H9 (cell line): ENCODE measurements at regions not wholly inside any gene's neighbourhood (a gene's known extent, or its start where the extent isn't known, plus 50 kb on each side); places are given as distances from the start of the nearest gene placed in this dataset.

Experiments used
- DNase-seq: peaks from one replicate; pipeline ENCODE4 v3.0.0-alpha.2; 2017
- H2AFZ ChIP-seq: one replicate; pipeline ENCODE4 v1.6.1; 2013; ENCODE audit warnings: mild to moderate bottlenecking, low read length, control low read depth, moderate library complexity
- H2AK5ac ChIP-seq: 2 replicates; pipeline ENCODE4 v1.6.1; 2013; ENCODE audit warnings: low read length, control low read depth, mixed read lengths; ENCODE audit not compliant: insufficient read length
- H2BK120ac ChIP-seq: one replicate; pipeline ENCODE4 v1.6.1; 2013; ENCODE audit warnings: low read depth, mild to moderate bottlenecking, low read length, control low read depth, inconsistent platforms; ENCODE audit not compliant: poor library complexity, severe bottlenecking
- H2BK12ac ChIP-seq: 2 replicates; pipeline ENCODE4 v1.6.1; 2013; ENCODE audit warnings: low read length, control low read depth, mixed read lengths, low read depth; ENCODE audit not compliant: insufficient read length
- H2BK15ac ChIP-seq: 2 replicates; pipeline ENCODE4 v1.6.1; 2013; ENCODE audit warnings: low read depth, low read length, control low read depth
- H2BK20ac ChIP-seq: one replicate; pipeline ENCODE4 v1.6.1; 2013; ENCODE audit warnings: low read depth, mild to moderate bottlenecking, low read length, control low read depth, inconsistent platforms; ENCODE audit not compliant: poor library complexity, severe bottlenecking
- H2BK5ac ChIP-seq: 2 replicates; pipeline ENCODE4 v1.6.1; 2013; ENCODE audit warnings: low read length, control low read depth, mixed read lengths; ENCODE audit not compliant: insufficient read length
- H3K14ac ChIP-seq: 2 replicates; pipeline ENCODE4 v1.6.1; 2013; ENCODE audit warnings: low read length, control low read depth; ENCODE audit not compliant: insufficient read depth
- H3K18ac ChIP-seq: 2 replicates; pipeline ENCODE4 v1.6.1; 2013; ENCODE audit warnings: low read depth, mild to moderate bottlenecking, mixed read lengths, low read length, control low read depth; ENCODE audit not compliant: insufficient read length
- H3K23ac ChIP-seq: 2 replicates; pipeline ENCODE4 v1.6.1; 2013; ENCODE audit warnings: low read length, control low read depth, mixed read lengths, low read depth; ENCODE audit not compliant: insufficient read length
- H3K23me2 ChIP-seq: 2 replicates; pipeline ENCODE4 v1.6.1; 2013; ENCODE audit warnings: low read depth, mild to moderate bottlenecking, mixed read lengths, low read length, control low read depth; ENCODE audit not compliant: insufficient read length, poor library complexity, severe bottlenecking
- H3K27ac ChIP-seq: 2 replicates; pipeline ENCODE4 v1.5.1; 2013; ENCODE audit warnings: low read length, control low read depth, mixed read lengths, low read depth; ENCODE audit not compliant: insufficient read length
- H3K27me3 ChIP-seq: 2 replicates; pipeline ENCODE4 v1.6.1; 2013; ENCODE audit warnings: low read length, control low read depth, inconsistent platforms; ENCODE audit not compliant: insufficient read depth
- H3K4ac ChIP-seq: 2 replicates; pipeline ENCODE4 v1.6.1; 2013; ENCODE audit warnings: low read depth, mild to moderate bottlenecking, control low read depth, inconsistent platforms, low read length, moderate library complexity
- H3K4me1 ChIP-seq: 2 replicates; pipeline ENCODE4 v1.6.1; 2013; ENCODE audit warnings: low read length, control low read depth, inconsistent platforms; ENCODE audit not compliant: insufficient read depth
- H3K4me2 ChIP-seq: 2 replicates; pipeline ENCODE4 v1.6.1; 2013; ENCODE audit warnings: low read length, control low read depth, mixed read lengths; ENCODE audit not compliant: insufficient read length, insufficient read depth
- H3K56ac ChIP-seq: 2 replicates; pipeline ENCODE4 v1.6.1; 2013; ENCODE audit warnings: low read depth, mild to moderate bottlenecking, mixed read lengths, low read length, control low read depth; ENCODE audit not compliant: insufficient read length
- H3K79me1 ChIP-seq: 2 replicates; pipeline ENCODE4 v1.6.1; 2013; ENCODE audit warnings: low read depth, mild to moderate bottlenecking, moderate library complexity, low read length, control low read depth, inconsistent platforms; ENCODE audit not compliant: insufficient read depth, poor library complexity, severe bottlenecking
- H3K79me2 ChIP-seq: 2 replicates; pipeline ENCODE4 v1.6.1; 2013; ENCODE audit warnings: low read length, control low read depth, inconsistent platforms; ENCODE audit not compliant: insufficient read depth
- H3K9ac ChIP-seq: 2 replicates; pipeline ENCODE4 v1.6.1; 2013; ENCODE audit warnings: low read length, control low read depth, mixed read lengths; ENCODE audit not compliant: insufficient read length; ENCODE audit errors: extremely low read depth
- H3K9me3 ChIP-seq: one replicate; pipeline ENCODE4 v1.6.1; 2013; ENCODE audit warnings: low read depth, low read length, inconsistent platforms; ENCODE audit not compliant: control insufficient read depth
- H3T11ph ChIP-seq: one replicate; pipeline ENCODE4 v1.6.1; 2013; ENCODE audit warnings: mild to moderate bottlenecking, low read length, control low read depth, inconsistent platforms
- H4K20me1 ChIP-seq: one replicate; pipeline ENCODE4 v1.6.1; 2013; ENCODE audit not compliant: control insufficient read depth, insufficient read length, insufficient read depth
- H4K5ac ChIP-seq: 2 replicates; pipeline ENCODE4 v1.6.1; 2013; ENCODE audit warnings: low read depth, mild to moderate bottlenecking, mixed read lengths, low read length, control low read depth; ENCODE audit not compliant: insufficient read length
- H4K8ac ChIP-seq: replicated peaks from 2 replicates; pipeline ENCODE4 v1.6.1; 2013; ENCODE audit warnings: low read length, control low read depth, mixed read lengths, low read depth; ENCODE audit not compliant: insufficient read length
- H4K91ac ChIP-seq: 2 replicates; pipeline ENCODE4 v1.6.1; 2013; ENCODE audit warnings: low read depth, mild to moderate bottlenecking, moderate library complexity, mixed read lengths, low read length, control low read depth; ENCODE audit not compliant: insufficient read length
- H3K27ac Mint-ChIP-seq, 3 experiments: 2 replicates in 2 of 3; 3 replicates in 1 of 3; pipeline ENCODE4 v1.8.0; 2020 to 2021; ENCODE audit warnings: mixed read lengths in 3 of 3, mild to moderate bottlenecking in 1 of 3, moderate library complexity in 1 of 3
- H3K27me3 Mint-ChIP-seq: 2 replicates; pipeline ENCODE4 v1.8.0; 2021; ENCODE audit warnings: low read depth, mild to moderate bottlenecking, moderate library complexity, mixed read lengths
- H3K36me3 Mint-ChIP-seq, 3 experiments: 2 replicates in 2 of 3; 3 replicates in 1 of 3; pipeline ENCODE4 v1.8.0; 2020 to 2021; ENCODE audit warnings: low read depth in 3 of 3, mixed read lengths in 3 of 3; ENCODE audit not compliant: insufficient read depth in 1 of 3
- H3K4me1 Mint-ChIP-seq, 2 experiments: 2 replicates each; pipeline ENCODE4 v1.8.0; 2020; ENCODE audit warnings: mixed read lengths in 2 of 2
- H3K4me3 Mint-ChIP-seq, 2 experiments: 2 replicates in 1 of 2; 3 replicates in 1 of 2; pipeline ENCODE4 v1.8.0; 2020 to 2021; ENCODE audit warnings: mild to moderate bottlenecking in 2 of 2, mixed read lengths in 2 of 2, moderate library complexity in 1 of 2
- H3K9me3 Mint-ChIP-seq, 2 experiments: 2 replicates in 1 of 2; 3 replicates in 1 of 2; pipeline ENCODE4 v1.8.0; 2020; ENCODE audit warnings: mild to moderate bottlenecking in 2 of 2, mixed read lengths in 2 of 2, moderate library complexity in 1 of 2
- WGBS: extraction: QIAGEN DNeasy Blood & Tissue Kit; methylation state at CpG from one replicate; pipeline ENCODE4 v1.1.7; 2013; ENCODE audit warnings: missing lambda C conversion rate, low lambda C conversion rate, mixed read lengths; ENCODE audit not compliant: insufficient read length; ENCODE audit errors: extremely low coverage; 5-methylcytosine and 5-hydroxymethylcytosine counted together
- TF ChIP-seq, protein P1 (sequence below): fragments of 200-600 bp; sonication (generic); conservative IDR thresholded peaks from 3 replicates; pipeline ENCODE4 v1.8.0; 2021; ENCODE audit warnings: antibody characterized with exemption, mild to moderate bottlenecking

DNA sequence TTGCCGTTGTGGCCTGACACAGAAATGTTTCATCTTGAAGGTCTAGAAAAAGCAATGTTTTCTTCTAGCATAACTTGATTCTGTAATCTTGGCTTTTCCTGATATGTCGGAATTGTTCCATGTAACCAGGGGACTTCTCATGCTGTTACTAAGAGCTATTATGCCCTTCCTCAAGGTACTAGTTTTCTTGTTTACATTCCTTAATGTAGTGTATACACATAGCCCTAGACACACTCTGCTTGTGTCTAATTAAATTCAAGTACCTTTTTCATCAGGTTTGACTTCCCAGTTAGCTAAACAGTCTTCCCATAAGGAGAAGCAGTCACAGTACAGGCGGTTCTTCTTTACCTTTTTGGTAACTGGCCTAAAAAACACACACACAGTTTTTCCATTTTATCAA lies 89.4 kb upstream of the KCNK12 start:
- no peak overlapping the region for H3K27ac ChIP-seq
- H3K36me3 Mint-ChIP-seq: no peaks in the 10 kb centered on the region; a peak in 2 of 7 replicates
- no peak overlapping the region for H3K14ac ChIP-seq
- no peaks in the 10 kb centered on the region for H4K20me1 ChIP-seq
- peaks cover 37 to 48% of the 10 kb centered on the region in 2 experiments for H3K4me1 Mint-ChIP-seq
- H2AK5ac ChIP-seq: no peak overlapping the region
- H3K9me3 ChIP-seq: no peaks in the 10 kb centered on the region
- no peak overlapping the region for H3K4me3 Mint-ChIP-seq
- H4K5ac ChIP-seq: no peak overlapping the region
- H3K79me1 ChIP-seq: no peaks in the 10 kb centered on the region
- no peaks in the 10 kb centered on the region for H3K9me3 Mint-ChIP-seq
- H2BK120ac ChIP-seq: no peak overlapping the region
- no peak overlapping the region for H4K8ac ChIP-seq
- no peak overlapping the region for H3K9ac ChIP-seq
- no peaks in the 10 kb centered on the region for H3K27me3 ChIP-seq
- no peak overlapping the region for H3K4ac ChIP-seq
- no peak for DNase-seq
- H3K27me3 Mint-ChIP-seq: no peaks in the 10 kb centered on the region; the same call in 1 of the 2 replicates
- H3K56ac ChIP-seq: no peak overlapping the region
- no peak overlapping the region for H3K4me2 ChIP-seq
- no peaks in the 10 kb centered on the region for H3K79me2 ChIP-seq
- no peak overlapping the region for H4K91ac ChIP-seq
- H2BK12ac ChIP-seq: no peak overlapping the region
- H2BK20ac ChIP-seq: no peak overlapping the region
- H3K27ac Mint-ChIP-seq: 0 out of 7 replicates have a peak overlapping the region, but pooled peaks of 1 of the 3 experiments have one; percentile 15
- H3K4me1 ChIP-seq: peaks cover 10% of the 10 kb centered on the region; the same call in 1 of the 2 replicates
- no peaks in the 10 kb centered on the region for H3K23me2 ChIP-seq
- no peak overlapping the region for H2BK5ac ChIP-seq
- TF ChIP-seq, protein P1, sequence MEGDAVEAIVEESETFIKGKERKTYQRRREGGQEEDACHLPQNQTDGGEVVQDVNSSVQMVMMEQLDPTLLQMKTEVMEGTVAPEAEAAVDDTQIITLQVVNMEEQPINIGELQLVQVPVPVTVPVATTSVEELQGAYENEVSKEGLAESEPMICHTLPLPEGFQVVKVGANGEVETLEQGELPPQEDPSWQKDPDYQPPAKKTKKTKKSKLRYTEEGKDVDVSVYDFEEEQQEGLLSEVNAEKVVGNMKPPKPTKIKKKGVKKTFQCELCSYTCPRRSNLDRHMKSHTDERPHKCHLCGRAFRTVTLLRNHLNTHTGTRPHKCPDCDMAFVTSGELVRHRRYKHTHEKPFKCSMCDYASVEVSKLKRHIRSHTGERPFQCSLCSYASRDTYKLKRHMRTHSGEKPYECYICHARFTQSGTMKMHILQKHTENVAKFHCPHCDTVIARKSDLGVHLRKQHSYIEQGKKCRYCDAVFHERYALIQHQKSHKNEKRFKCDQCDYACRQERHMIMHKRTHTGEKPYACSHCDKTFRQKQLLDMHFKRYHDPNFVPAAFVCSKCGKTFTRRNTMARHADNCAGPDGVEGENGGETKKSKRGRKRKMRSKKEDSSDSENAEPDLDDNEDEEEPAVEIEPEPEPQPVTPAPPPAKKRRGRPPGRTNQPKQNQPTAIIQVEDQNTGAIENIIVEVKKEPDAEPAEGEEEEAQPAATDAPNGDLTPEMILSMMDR: no peak
- H3K18ac ChIP-seq: no peak overlapping the region
- no peak overlapping the region for H3K23ac ChIP-seq
- WGBS: no CpG with 5 or more reads among the region's 3 CpGs
- no peak overlapping the region for H2AFZ ChIP-seq
- no peak overlapping the region for H3T11ph ChIP-seq
- H2BK15ac ChIP-seq: no peak overlapping the region
